Ovary (tissue), 7 donors: ENCODE measurements at regions not wholly inside any gene's neighbourhood (a gene's known extent, or its start where the extent isn't known, plus 50 kb on each side); places are given as distances from the start of the nearest gene placed in this dataset.
A peak's percentile ranks its signal among the peaks of the same experiment; 100 is the strongest.

Source experiments
- DNase-seq, 5 donors: peaks; one replicate each; pipeline ENCODE4 v3.0.0-alpha.2; 2019 to 2020
- H3K27ac ChIP-seq, 2 donors: fragments of 200-600 bp; one replicate each; pipeline versions ENCODE4 v1.5.1 to v1.8.0; 2019 to 2022
- H3K27me3 ChIP-seq: fragments of 200-600 bp; one replicate; pipeline ENCODE4 v1.8.0; 2022
- H3K36me3 ChIP-seq: fragments of 200-600 bp; sonication (generic); one replicate; pipeline ENCODE4 v1.5.1; 2019
- H3K4me1 ChIP-seq: one replicate; pipeline ENCODE4 v1.8.1; 2013; ENCODE audit warnings: mild to moderate bottlenecking, moderate library complexity; ENCODE audit not compliant: insufficient read depth
- H3K4me3 ChIP-seq: fragments of 200-600 bp; sonication (generic); one replicate; pipeline ENCODE4 v1.5.1; 2017
- H3K9me3 ChIP-seq, 2 donors: fragments of 200-600 bp in 1 of 2; sonication (generic) in 1 of 2; one replicate each; pipeline versions ENCODE4 v1.5.1 to v1.8.1; 2013 to 2019; ENCODE audit warnings: mild to moderate bottlenecking in 1 of 2, moderate library complexity in 1 of 2
- EP300 ChIP-seq: sonication (generic); formaldehyde crosslinking; IDR thresholded peaks from one replicate; pipeline ENCODE4 v1.6.1; 2017; ENCODE audit warnings: antibody characterized with exemption
- POLR2A ChIP-seq: fragments of 450-650 bp; IDR thresholded peaks from one replicate; pipeline ENCODE4 v1.6.1; 2017; ENCODE audit warnings: antibody characterized with exemption, mild to moderate bottlenecking, moderate library complexity
- WGBS, 3 donors: extraction: QIAGEN DNeasy Blood & Tissue Kit in 1 of 3; methylation state at CpG; one replicate each; pipeline versions ENCODE4 v1.1.5 to v1.1.7; 2013 to 2017; 5-methylcytosine and 5-hydroxymethylcytosine counted together
- intact Hi-C, 4 donors: fragments of 100-400 bp; cut with DNase I; formaldehyde crosslinking; loops; one replicate each; pipeline versions ENCODE4 v1.11.0 to v1.15.1; 2022 to 2023
- TF ChIP-seq, protein P1 (sequence below), 3 donors: fragments of 450-650 bp in 2 of 3; fragments of 200-600 bp in 1 of 3; IDR thresholded peaks; one replicate each; pipeline versions ENCODE4 v1.5.1 to v1.8.0; 2016 to 2022; ENCODE audit warnings: antibody characterized with exemption in 3 of 3, mild to moderate bottlenecking in 1 of 3
- donor health status: DM: no; HTN: no; CAD: no; lungs with moderate emphysema.
- donor health status: DM: no; HTN: no; CAD: no.
- donor health status: Bipolar disorder and iron deficiency.
- donor health status: DM: no; HTN: no; CAD: no.
- donor health status: DM: yes; HTN: yes; CAD: no.

- no peaks in the 10 kb centered on the region for H3K36me3 ChIP-seq
- H3K27me3 ChIP-seq: no peaks in the 10 kb centered on the region
- 81 to 87% (median 81%) methylated on average over 21 of the region's 21 CpGs for WGBS, 3 donors
- no peak overlapping the region for H3K27ac ChIP-seq
- H3K4me1 ChIP-seq: peaks cover 19% of the 10 kb centered on the region
- H3K9me3 ChIP-seq: no peaks in the 10 kb centered on the region
- DNase-seq: no peak
- intact Hi-C loops: no loop called here
- TF ChIP-seq, protein P1, sequence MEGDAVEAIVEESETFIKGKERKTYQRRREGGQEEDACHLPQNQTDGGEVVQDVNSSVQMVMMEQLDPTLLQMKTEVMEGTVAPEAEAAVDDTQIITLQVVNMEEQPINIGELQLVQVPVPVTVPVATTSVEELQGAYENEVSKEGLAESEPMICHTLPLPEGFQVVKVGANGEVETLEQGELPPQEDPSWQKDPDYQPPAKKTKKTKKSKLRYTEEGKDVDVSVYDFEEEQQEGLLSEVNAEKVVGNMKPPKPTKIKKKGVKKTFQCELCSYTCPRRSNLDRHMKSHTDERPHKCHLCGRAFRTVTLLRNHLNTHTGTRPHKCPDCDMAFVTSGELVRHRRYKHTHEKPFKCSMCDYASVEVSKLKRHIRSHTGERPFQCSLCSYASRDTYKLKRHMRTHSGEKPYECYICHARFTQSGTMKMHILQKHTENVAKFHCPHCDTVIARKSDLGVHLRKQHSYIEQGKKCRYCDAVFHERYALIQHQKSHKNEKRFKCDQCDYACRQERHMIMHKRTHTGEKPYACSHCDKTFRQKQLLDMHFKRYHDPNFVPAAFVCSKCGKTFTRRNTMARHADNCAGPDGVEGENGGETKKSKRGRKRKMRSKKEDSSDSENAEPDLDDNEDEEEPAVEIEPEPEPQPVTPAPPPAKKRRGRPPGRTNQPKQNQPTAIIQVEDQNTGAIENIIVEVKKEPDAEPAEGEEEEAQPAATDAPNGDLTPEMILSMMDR (IDR thresholded peaks at IDR 0.05): no peak
- TF ChIP-seq EP300 (no peak), POLR2A (no peak)
- no peak overlapping the region for H3K4me3 ChIP-seq
These were observed 108.2 kb upstream of the MED13L start for GRCh38 chr12:116385486-116386217.

- Histone ChIP-seq H3K27me3 (no peaks in the 10 kb centered on the region), H3K4me3 (no peak overlapping the region), H3K27ac (no peak overlapping the region), H3K36me3 (no peaks in the 10 kb centered on the region), H3K9me3 (no peaks in the 10 kb centered on the region), H3K4me1 (no peaks in the 10 kb centered on the region)
- TF ChIP-seq POLR2A (no peak), EP300 (no peak)
- TF ChIP-seq, protein P1 (IDR thresholded peaks at IDR 0.05): no peak
- 81 to 85% (median 83%) methylated on average over 6 of the region's 6 CpGs for WGBS, 3 donors
- no peak for DNase-seq
- intact Hi-C loops: no loop called here
These were observed 111.8 kb upstream of the MED13L start for GRCh38 chr12:116389326-116389725.

GRCh38 chr12:116389990-116390389, 112.5 kb upstream of the MED13L start:
- Histone ChIP-seq H3K4me3 (no peak overlapping the region), H3K27me3 (no peaks in the 10 kb centered on the region), H3K4me1 (no peaks in the 10 kb centered on the region), H3K36me3 (no peaks in the 10 kb centered on the region), H3K9me3 (no peaks in the 10 kb centered on the region), H3K27ac (no peak overlapping the region)
- DNase-seq: peak in 1 of 5 donors; percentile 43
- intact Hi-C loops: no loop called here
- TF ChIP-seq EP300: peak; percentile 73
- TF ChIP-seq, protein P1 (IDR thresholded peaks at IDR 0.05): no peak
- WGBS, 3 donors: 2 to 11% (median 8%) methylated on average over 5 of the region's 5 CpGs

GRCh38 chr12:116390401-116391335, 113.2 kb upstream of the MED13L start:
- H3K27me3 ChIP-seq: no peaks in the 10 kb centered on the region
- intact Hi-C loops: no loop called here
- no peaks in the 10 kb centered on the region for H3K4me1 ChIP-seq
- 80 to 87% (median 84%) methylated on average over 6 of the region's 6 CpGs for WGBS, 3 donors
- H3K4me3 ChIP-seq: no peak overlapping the region
- DNase-seq: no peak
- no peaks in the 10 kb centered on the region for H3K9me3 ChIP-seq
- H3K36me3 ChIP-seq: no peaks in the 10 kb centered on the region
- H3K27ac ChIP-seq: no peak overlapping the region
- TF ChIP-seq, protein P1 (IDR thresholded peaks at IDR 0.05): no peak
- TF ChIP-seq POLR2A: no peak
- no peak for TF ChIP-seq EP300
